Occipital lobe (tissue), 1 donor: ENCODE measurements at regions not wholly inside any gene's neighbourhood (a gene's known extent, or its start where the extent isn't known, plus 50 kb on each side); places are given as distances from the start of the nearest gene placed in this dataset.
"Not testable (repeated sequence)": the region's sequence is repeated elsewhere in the genome, so short reads cannot be mapped to it uniquely, and the experiment has no call there.

Source experiments
- DNase-seq: peaks from one replicate; lab custom pipeline; 2025; lab: John Stamatoyannopoulos, UW

GRCh38 chr11:129637473-129637872, 178.2 kb upstream of the TMEM45B start:
- DNase-seq: no peak

- DNase-seq: no peak
Observed at GRCh38 chr11:129637983-129638776, 177.5 kb upstream of the TMEM45B start.

- DNase-seq: no peak
Observed at GRCh38 chr11:129639300-129639699, 176.3 kb upstream of the TMEM45B start.

- no peak for DNase-seq
Observed at GRCh38 chr11:129640671-129641070, 175.0 kb upstream of the TMEM45B start.

GRCh38 chr11:129643031-129643721, 172.5 kb upstream of the TMEM45B start:
- no peak for DNase-seq

- no peak for DNase-seq
Observed at GRCh38 chr11:129644326-129644725, 171.3 kb upstream of the TMEM45B start.

- no peak for DNase-seq
Observed at GRCh38 chr11:129645943-129646342, 169.7 kb upstream of the TMEM45B start.

- not testable (repeated sequence) for DNase-seq
Observed at GRCh38 chr11:129650044-129650443, 165.6 kb upstream of the TMEM45B start.

GRCh38 chr11:129652835-129653234, 162.8 kb upstream of the TMEM45B start:
- no peak for DNase-seq

- DNase-seq: no peak
Observed at GRCh38 chr11:129655247-129655832, 160.3 kb upstream of the TMEM45B start.

- no peak for DNase-seq
Observed at GRCh38 chr11:129657866-129658525, 157.7 kb upstream of the TMEM45B start.

GRCh38 chr11:129658526-129658867, 157.2 kb upstream of the TMEM45B start:
- DNase-seq: no peak

- no peak for DNase-seq
Observed at GRCh38 chr11:129680907-129681306, 134.7 kb upstream of the TMEM45B start.

GRCh38 chr11:129681344-129682114, 134.1 kb upstream of the TMEM45B start:
- no peak for DNase-seq

GRCh38 chr11:129686269-129686668, 129.4 kb upstream of the TMEM45B start:
- no peak for DNase-seq

GRCh38 chr11:129691142-129691541, 124.5 kb upstream of the TMEM45B start:
- DNase-seq: no peak

GRCh38 chr11:129694538-129694937, 121.1 kb upstream of the TMEM45B start:
- no peak for DNase-seq

GRCh38 chr11:129694966-129695365, 120.7 kb upstream of the TMEM45B start:
- DNase-seq: no peak

GRCh38 chr11:129695571-129696308, 119.9 kb upstream of the TMEM45B start:
- no peak for DNase-seq

- no peak for DNase-seq
Observed at GRCh38 chr11:129696309-129696989, 119.2 kb upstream of the TMEM45B start.
